SK-N-SH treated with all-trans-retinoic acid at 6 μM for 48 hours (cell line): ENCODE measurements at regions not wholly inside any gene's neighbourhood (a gene's known extent, or its start where the extent isn't known, plus 50 kb on each side); places are given as distances from the start of the nearest gene placed in this dataset.

Source experiments
- ARNTL ChIP-seq: fragments of 450-650 bp; formaldehyde crosslinking; IDR thresholded peaks from 2 replicates; pipeline ENCODE4 v1.5.0; 2020; ENCODE audit warnings: low read depth, mild to moderate bottlenecking, moderate library complexity, borderline replicate concordance
- RARB ChIP-seq: fragments of 250-450 bp; sonication (Bioruptor Pico); IDR thresholded peaks from 2 replicates; pipeline ENCODE4 v1.8.0; 2021; ENCODE audit warnings: mild to moderate bottlenecking, moderate library complexity

- TF ChIP-seq ARNTL (CRISPR knock-in tag) (no peak), RARB (no peak)
These were observed 154.5 kb downstream of the NSUN3 start for GRCh38 chr3:94217406-94217805.
